Cardiac fibroblast (primary cell): ENCODE measurements at regions not wholly inside any gene's neighbourhood (a gene's known extent, or its start where the extent isn't known, plus 50 kb on each side); places are given as distances from the start of the nearest gene placed in this dataset.
"Not testable (repeated sequence)": the region's sequence is repeated elsewhere in the genome, so short reads cannot be mapped to it uniquely, and the experiment has no call there.

Source experiments
- DNase-seq, 2 donors: peaks; one replicate each; pipeline versions ENCODE4 v3.0.0 to v3.0.0-alpha.2; 2010; ENCODE audit warnings: low read depth in 2 of 2
- H3K4me3 ChIP-seq, 2 donors: replicated peaks in 1 of 2; 1 replicate in 1 of 2; 2 replicates in 1 of 2; pipeline ENCODE4 v1.5.1; 2011; ENCODE audit warnings: low read depth in 2 of 2, low read length in 2 of 2, mild to moderate bottlenecking in 2 of 2, moderate library complexity in 1 of 2
- TF ChIP-seq, protein P1 (sequence below): IDR thresholded peaks from one replicate; pipeline ENCODE4 v1.5.1; 2011; ENCODE audit warnings: low read depth, mild to moderate bottlenecking, low read length, inconsistent platforms

DNA sequence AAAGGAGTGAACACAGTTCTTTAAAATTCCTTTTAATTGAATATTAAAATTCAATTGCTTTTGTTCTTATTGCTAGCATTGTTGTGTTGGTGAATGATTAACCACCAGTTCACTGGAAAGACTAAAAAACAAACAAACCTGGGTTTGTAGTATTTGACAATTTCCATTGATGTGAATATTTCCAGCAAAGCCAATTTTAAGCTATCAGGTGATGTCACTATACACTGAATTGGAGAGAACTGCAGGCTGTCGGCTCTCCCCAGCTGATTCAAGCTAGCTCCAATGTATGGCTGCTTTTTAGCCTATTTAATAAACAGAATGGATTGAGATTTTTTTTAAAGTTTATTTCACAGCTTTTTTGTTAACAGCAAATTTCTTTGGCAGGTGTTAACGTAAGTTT, 1753.6 kb upstream of the SEL1L start:
- TF ChIP-seq, protein P1, sequence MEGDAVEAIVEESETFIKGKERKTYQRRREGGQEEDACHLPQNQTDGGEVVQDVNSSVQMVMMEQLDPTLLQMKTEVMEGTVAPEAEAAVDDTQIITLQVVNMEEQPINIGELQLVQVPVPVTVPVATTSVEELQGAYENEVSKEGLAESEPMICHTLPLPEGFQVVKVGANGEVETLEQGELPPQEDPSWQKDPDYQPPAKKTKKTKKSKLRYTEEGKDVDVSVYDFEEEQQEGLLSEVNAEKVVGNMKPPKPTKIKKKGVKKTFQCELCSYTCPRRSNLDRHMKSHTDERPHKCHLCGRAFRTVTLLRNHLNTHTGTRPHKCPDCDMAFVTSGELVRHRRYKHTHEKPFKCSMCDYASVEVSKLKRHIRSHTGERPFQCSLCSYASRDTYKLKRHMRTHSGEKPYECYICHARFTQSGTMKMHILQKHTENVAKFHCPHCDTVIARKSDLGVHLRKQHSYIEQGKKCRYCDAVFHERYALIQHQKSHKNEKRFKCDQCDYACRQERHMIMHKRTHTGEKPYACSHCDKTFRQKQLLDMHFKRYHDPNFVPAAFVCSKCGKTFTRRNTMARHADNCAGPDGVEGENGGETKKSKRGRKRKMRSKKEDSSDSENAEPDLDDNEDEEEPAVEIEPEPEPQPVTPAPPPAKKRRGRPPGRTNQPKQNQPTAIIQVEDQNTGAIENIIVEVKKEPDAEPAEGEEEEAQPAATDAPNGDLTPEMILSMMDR = no peak
- H3K4me3 ChIP-seq = no peak overlapping the region
- DNase-seq = no peak

DNA sequence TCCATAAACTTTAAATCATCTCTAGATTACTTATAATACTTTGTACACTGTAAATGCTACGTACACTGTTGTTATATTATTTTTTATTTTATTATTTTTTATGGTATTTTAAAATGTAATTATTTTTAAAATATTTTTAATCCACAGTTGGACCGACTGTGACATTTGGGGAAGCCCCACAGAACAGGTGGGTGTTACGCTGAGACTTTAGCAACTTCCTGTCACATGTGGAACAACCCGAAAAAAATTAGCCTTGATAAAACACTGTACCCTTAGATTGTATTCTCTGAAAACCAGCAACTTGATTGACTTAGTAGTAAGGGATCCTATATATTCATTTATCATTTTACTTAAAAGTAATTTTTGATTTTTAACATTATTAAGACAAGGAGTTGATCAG, 1755.7 kb upstream of the SEL1L start:
- no peak for DNase-seq
- H3K4me3 ChIP-seq = no peak overlapping the region
- TF ChIP-seq, protein P1 = no peak

DNA sequence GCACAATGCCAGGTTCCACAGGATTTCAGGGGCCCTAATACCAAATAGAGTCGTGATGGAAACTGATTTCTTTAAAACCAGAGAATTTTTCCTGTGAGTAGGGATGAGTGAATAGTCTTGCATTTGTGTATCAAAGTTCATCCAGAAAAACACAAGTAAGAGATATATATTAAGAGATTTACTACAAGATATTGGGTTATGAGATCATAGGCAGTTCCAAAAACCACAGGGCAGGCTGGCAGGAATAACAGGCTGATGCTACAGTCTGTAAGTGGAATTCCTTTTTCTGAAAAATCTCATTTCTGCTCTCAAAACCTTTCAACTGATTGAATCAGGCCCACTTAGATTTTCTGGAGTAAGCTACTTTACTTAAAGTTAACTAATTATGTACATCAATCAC, 1756.2 kb upstream of the SEL1L start:
- no peak overlapping the region for H3K4me3 ChIP-seq
- DNase-seq = no peak
- TF ChIP-seq, protein P1 = no peak

DNA sequence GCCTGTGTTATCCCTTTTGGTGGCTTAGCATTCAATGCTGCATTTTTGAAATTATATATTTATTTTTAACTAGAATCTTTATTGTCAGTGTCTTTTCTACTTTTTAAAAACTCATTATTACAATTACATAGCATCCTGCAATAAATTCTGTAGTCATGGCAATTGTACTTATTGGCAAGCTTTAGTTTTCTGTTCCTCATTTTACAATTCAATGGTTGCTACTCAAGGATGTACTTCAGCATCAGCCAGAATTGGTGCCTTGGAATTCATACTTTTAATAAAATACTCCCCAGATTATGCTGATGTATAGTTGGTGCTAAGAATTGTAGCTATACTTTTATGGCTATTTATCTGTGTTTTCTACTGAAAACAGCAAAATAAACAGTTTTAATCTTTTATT, 1756.8 kb upstream of the SEL1L start:
- TF ChIP-seq, protein P1 = no peak
- no peak overlapping the region for H3K4me3 ChIP-seq
- DNase-seq = no peak

DNA sequence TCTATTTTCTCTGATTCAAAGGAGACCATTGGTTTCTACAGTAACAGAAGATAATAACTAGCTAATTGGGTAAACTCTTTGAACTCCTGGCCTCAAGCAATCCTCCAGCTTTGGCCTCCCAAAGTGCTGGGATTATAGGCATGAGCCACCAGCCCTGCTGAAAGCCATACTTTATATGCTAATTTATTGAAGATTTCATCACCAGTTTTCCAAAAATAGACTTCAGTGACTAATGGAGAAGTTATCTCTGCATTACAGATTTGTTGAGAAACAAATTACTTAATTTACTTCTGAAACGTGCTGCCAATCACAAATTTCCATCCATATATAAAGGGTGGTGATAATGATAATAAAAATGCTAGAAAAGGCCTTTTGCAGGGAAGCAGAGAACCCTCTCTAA, 1758.1 kb upstream of the SEL1L start:
- TF ChIP-seq, protein P1 = no peak
- no peak for DNase-seq
- no peak overlapping the region for H3K4me3 ChIP-seq

DNA sequence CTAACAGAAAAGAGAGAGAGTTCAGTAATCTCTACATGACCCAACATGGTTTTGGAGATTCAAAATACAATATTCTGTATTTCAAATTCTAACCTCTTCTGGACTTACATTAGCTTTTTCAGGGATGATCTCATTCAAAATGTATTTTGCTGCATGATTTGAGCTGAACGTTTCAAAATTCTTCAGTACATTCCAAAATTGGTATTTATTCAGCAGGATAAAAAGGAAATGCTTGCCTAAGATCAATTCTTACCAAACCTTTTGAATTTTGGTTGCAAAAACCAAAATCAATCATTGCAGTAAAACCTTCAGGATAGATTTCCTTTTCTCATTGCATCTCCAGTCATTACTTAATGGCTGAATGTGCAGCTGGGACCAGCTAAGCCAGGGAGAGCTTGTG, 1761.3 kb upstream of the SEL1L start:
- no peak overlapping the region for H3K4me3 ChIP-seq
- peak; percentile 6 to 24 for DNase-seq
- TF ChIP-seq, protein P1 = no peak

DNA sequence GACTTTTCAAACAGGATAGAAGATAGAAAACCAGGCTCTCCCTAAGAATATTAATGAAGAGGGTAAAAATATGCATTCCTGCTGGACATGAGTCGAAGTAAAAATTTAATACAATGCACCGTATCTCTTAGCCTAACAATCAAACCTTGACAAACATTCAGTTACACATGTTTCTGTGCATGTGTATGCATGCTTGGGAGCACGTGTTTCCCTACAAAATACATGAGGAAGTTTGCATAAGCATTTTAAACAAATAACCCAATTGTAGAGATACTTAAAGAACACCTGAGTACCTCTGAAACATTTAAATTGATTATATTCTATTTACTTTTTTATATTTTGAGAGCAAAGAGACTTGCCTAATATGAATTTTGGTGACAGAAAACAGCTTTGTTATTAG, 1763.7 kb upstream of the SEL1L start:
- H3K4me3 ChIP-seq = no peak overlapping the region
- DNase-seq = no peak
- TF ChIP-seq, protein P1 = no peak

DNA sequence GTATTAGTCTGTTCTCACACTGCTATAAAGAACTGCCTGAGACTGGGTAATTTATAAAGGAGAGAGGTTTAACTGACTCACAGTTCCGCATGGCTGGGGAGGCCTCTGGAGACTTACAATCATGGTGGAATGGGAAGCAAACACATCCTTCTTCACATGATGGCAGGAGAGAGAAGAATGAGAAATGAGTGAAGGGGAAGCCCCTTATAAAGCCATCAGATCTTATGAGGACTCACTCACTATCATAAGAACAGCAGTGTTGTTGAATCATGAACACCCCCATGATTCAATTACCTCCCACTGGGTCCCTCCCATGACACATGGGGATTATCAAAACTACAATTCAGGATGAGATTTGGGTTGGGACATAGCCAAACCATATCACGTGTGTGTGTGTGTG, 1764.4 kb upstream of the SEL1L start:
- H3K4me3 ChIP-seq, DNase-seq: not testable (repeated sequence)
